Kidney epithelial cell (primary cell): ENCODE measurements at regions not wholly inside any gene's neighbourhood (a gene's known extent, or its start where the extent isn't known, plus 50 kb on each side); places are given as distances from the start of the nearest gene placed in this dataset.

Source experiments
- DNase-seq: peaks from one replicate; pipeline ENCODE4 v3.0.0-alpha.2; 2010; ENCODE audit warnings: low read depth
- H3K27me3 ChIP-seq: 2 replicates; pipeline ENCODE4 v1.6.0; 2011; ENCODE audit warnings: low read length; ENCODE audit not compliant: control insufficient read depth, insufficient read depth
- H3K36me3 ChIP-seq: 2 replicates; pipeline ENCODE4 v1.5.1; 2011; ENCODE audit warnings: low read length; ENCODE audit not compliant: control insufficient read depth, insufficient read depth
- H3K4me3 ChIP-seq: 2 replicates; pipeline ENCODE4 v1.5.1; 2011; ENCODE audit warnings: low read depth, mild to moderate bottlenecking, control low read depth, low read length
- TF ChIP-seq, protein P1 (sequence below): IDR thresholded peaks from 2 replicates; pipeline ENCODE4 v1.5.1; 2011; ENCODE audit warnings: mild to moderate bottlenecking, moderate library complexity, low read length, control low read depth, inconsistent platforms; ENCODE audit not compliant: insufficient read depth, poor library complexity, severe bottlenecking

GRCh38 chr14:76697246-76697905 lies 63.9 kb upstream of the VASH1 start:
- Histone ChIP-seq H3K27me3 (no peaks in the 10 kb centered on the region), H3K36me3 (no peaks in the 10 kb centered on the region), H3K4me3 (no peak overlapping the region)
- TF ChIP-seq, protein P1, sequence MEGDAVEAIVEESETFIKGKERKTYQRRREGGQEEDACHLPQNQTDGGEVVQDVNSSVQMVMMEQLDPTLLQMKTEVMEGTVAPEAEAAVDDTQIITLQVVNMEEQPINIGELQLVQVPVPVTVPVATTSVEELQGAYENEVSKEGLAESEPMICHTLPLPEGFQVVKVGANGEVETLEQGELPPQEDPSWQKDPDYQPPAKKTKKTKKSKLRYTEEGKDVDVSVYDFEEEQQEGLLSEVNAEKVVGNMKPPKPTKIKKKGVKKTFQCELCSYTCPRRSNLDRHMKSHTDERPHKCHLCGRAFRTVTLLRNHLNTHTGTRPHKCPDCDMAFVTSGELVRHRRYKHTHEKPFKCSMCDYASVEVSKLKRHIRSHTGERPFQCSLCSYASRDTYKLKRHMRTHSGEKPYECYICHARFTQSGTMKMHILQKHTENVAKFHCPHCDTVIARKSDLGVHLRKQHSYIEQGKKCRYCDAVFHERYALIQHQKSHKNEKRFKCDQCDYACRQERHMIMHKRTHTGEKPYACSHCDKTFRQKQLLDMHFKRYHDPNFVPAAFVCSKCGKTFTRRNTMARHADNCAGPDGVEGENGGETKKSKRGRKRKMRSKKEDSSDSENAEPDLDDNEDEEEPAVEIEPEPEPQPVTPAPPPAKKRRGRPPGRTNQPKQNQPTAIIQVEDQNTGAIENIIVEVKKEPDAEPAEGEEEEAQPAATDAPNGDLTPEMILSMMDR = no peak
- DNase-seq = no peak

GRCh38 chr14:76698191-76698590 lies 63.1 kb upstream of the VASH1 start:
- TF ChIP-seq, protein P1 = no peak
- no peaks in the 10 kb centered on the region for H3K36me3 ChIP-seq
- no peak overlapping the region for H3K4me3 ChIP-seq
- no peaks in the 10 kb centered on the region for H3K27me3 ChIP-seq
- no peak for DNase-seq

DNA sequence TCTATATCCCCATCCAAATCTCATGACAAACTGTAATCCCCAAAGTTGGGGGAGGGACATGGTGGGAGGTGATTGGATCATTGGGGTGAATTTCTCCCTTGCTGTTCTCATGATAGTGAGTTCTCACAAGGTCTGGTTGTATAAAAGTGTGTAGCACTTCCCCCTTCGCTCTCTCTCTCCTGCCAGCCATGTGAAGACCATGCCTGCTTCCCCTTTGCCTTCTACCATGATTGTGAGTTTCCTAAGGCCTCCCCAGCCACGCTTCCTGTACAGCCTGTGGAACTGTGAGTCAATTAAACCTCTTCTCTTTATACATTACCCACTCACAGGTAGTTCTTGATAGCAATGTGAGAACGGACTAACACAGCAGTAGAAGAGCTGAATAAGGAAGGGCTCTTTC lies 62.6 kb upstream of the VASH1 start:
- no peak for DNase-seq
- TF ChIP-seq, protein P1 = no peak
- Histone ChIP-seq H3K27me3 (no peaks in the 10 kb centered on the region), H3K36me3 (no peaks in the 10 kb centered on the region), H3K4me3 (no peak overlapping the region)

DNA sequence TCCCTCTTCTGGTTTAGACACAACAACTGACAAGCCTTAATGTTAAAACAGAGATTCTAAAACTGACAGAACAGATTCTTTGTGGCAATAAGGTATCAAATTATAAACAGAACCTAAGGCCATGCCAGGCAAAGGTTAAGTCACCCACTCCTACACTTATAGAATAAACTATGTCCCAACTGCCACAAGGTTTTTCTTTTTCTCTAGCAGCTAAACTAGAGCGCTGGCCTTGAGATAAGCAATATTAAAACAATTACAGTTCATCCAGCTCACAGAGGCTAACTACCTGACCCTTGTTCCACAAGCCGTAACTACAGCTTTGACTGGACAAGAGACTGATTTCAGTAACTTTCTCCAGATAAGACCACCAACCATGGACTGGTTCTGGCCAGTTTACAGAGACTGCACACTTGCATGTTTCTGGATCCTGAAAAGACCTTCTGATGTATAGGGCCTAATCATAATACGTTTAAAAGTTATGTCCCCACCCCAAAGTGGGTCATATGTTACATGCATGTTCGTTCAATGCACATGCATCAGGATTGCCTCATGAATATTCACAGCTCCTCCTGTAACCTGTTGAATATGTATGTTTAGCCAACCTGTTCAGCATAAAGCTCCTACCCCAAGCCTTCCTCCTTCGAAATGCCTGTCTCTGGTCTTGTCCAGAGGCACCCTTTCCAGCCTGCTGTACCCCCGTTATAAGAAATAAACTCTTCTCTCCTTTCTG lies 61.9 kb upstream of the VASH1 start:
- no peaks in the 10 kb centered on the region for H3K27me3 ChIP-seq
- no peaks in the 10 kb centered on the region for H3K36me3 ChIP-seq
- no peak overlapping the region for H3K4me3 ChIP-seq
- no peak for DNase-seq
- TF ChIP-seq, protein P1 = no peak

GRCh38 chr14:76699939-76700590 lies 61.2 kb upstream of the VASH1 start:
- Histone ChIP-seq H3K36me3 (no peaks in the 10 kb centered on the region), H3K4me3 (no peak overlapping the region), H3K27me3 (no peaks in the 10 kb centered on the region)
- no peak for DNase-seq
- TF ChIP-seq, protein P1 = no peak
